OCI-LY3 (cell line): ENCODE measurements at regions not wholly inside any gene's neighbourhood (a gene's known extent, or its start where the extent isn't known, plus 50 kb on each side); places are given as distances from the start of the nearest gene placed in this dataset.

ENCODE experiments used
- EZH2phosphoT487 ChIP-seq: fragments of 200-600 bp; shearing (Covaris generic); IDR thresholded peaks from 2 replicates; pipeline ENCODE4 v1.6.1; 2018; ENCODE audit warnings: antibody characterized with exemption, mixed run types, low read depth
- TF ChIP-seq, protein P1 (sequence below): fragments of 200-600, 300-600 bp; sonication (generic); IDR thresholded peaks from 2 replicates; pipeline ENCODE4 v1.5.1; 2014; ENCODE audit warnings: antibody characterized with exemption, low read length, low read depth

DNA sequence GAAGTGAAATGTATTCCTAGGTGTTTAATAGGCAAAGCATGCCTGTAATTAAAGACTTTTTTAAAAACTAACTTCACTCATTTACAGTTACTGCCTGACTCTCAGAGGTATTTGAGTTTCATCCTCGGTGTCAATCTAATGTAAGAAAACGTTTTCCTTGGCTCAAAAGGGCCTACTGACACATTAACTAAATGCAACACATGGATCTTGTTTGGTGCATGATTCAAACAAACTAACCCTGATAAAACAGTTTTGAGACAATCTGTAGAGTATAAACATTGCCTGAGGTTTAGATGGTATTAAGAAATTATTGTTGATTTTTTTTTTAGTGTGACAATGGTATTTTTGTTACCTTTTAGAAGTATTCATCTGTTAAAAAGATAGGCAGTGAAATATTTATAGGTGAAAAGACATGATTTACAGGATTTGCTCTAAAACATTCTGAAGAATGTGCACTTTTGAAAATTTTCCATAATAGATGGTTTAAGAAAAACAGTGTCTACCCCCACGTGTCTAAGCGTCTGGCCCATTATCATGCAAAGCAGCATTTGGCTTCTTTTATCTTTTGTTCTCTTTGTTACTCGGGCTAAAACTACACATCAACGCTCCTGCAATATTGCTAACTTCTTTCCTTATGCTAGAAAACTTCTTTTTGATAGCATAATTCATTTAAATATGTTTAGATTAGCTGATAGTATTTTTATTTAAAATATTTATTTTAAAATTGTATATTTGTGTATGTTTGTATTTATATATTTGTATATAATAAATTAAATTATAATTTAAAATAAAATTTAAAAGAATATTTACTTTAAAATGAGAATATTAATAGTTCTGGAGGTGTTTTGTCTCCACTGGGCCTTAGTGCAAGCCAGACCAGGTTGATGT is 160.2 kb upstream of the NDUFV2 start:
- no peak for TF ChIP-seq EZH2phosphoT487
- TF ChIP-seq, protein P1, sequence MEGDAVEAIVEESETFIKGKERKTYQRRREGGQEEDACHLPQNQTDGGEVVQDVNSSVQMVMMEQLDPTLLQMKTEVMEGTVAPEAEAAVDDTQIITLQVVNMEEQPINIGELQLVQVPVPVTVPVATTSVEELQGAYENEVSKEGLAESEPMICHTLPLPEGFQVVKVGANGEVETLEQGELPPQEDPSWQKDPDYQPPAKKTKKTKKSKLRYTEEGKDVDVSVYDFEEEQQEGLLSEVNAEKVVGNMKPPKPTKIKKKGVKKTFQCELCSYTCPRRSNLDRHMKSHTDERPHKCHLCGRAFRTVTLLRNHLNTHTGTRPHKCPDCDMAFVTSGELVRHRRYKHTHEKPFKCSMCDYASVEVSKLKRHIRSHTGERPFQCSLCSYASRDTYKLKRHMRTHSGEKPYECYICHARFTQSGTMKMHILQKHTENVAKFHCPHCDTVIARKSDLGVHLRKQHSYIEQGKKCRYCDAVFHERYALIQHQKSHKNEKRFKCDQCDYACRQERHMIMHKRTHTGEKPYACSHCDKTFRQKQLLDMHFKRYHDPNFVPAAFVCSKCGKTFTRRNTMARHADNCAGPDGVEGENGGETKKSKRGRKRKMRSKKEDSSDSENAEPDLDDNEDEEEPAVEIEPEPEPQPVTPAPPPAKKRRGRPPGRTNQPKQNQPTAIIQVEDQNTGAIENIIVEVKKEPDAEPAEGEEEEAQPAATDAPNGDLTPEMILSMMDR = no peak
